H1 (cell line): ENCODE measurements at regions not wholly inside any gene's neighbourhood (a gene's known extent, or its start where the extent isn't known, plus 50 kb on each side); places are given as distances from the start of the nearest gene placed in this dataset.

Experiments
- CTCF ChIA-PET: fragments of 300-600 bp; sonication (Branson Sonifier 250); formaldehyde crosslinking; loops from one replicate; lab custom pipeline; 2021; ENCODE audit not compliant: partially characterized antibody; lab: Charles Lee
- POLR2A ChIA-PET: fragments of 300-600 bp; sonication (Branson Sonifier 250); formaldehyde crosslinking; loops from one replicate; lab custom pipeline; 2021; ENCODE audit warnings: inconsistent platforms; ENCODE audit not compliant: partially characterized antibody; lab: Charles Lee
- DNase-seq, 2 experiments: peaks; one replicate each; pipeline versions ENCODE4 v3.0.0 to v3.0.0-alpha.2; 2010 to 2022; ENCODE audit warnings: low spot score in 2 of 2, low read depth in 1 of 2, mixed read lengths in 1 of 2
- FAIRE-seq: peaks from 2 replicates; lab custom pipeline; 2011; peaks lifted over from hg19 to GRCh38; lab: Jason Lieb, UNC
- H2AFZ ChIP-seq: 2 replicates; pipeline ENCODE4 v1.8.1; 2012; ENCODE audit warnings: low read length, inconsistent platforms
- H2AK5ac ChIP-seq: 2 replicates; pipeline ENCODE4 v1.6.1; 2013; ENCODE audit warnings: low read depth, low read length
- H2BK120ac ChIP-seq: replicated peaks from 2 replicates; pipeline ENCODE3; 2013; ENCODE audit warnings: low read depth, low read length, inconsistent platforms
- H2BK12ac ChIP-seq: 2 replicates; pipeline ENCODE4 v1.6.1; 2013; ENCODE audit warnings: low read depth, low read length
- H2BK15ac ChIP-seq: 2 replicates; pipeline ENCODE4 v1.6.1; 2013; ENCODE audit warnings: low read length
- H2BK20ac ChIP-seq: 2 replicates; pipeline ENCODE4 v1.6.1; 2013; ENCODE audit warnings: low read length
- H2BK5ac ChIP-seq: 2 replicates; pipeline ENCODE4 v1.6.1; 2013; ENCODE audit warnings: low read depth, low read length
- H3K14ac ChIP-seq: 2 replicates; pipeline ENCODE4 v1.6.1; 2013; ENCODE audit warnings: inconsistent platforms; ENCODE audit not compliant: insufficient read length
- H3K18ac ChIP-seq: 2 replicates; pipeline ENCODE4 v1.6.1; 2013; ENCODE audit warnings: low read length; ENCODE audit errors: extremely low read depth
- H3K23ac ChIP-seq: 2 replicates; pipeline ENCODE4 v1.6.1; 2013; ENCODE audit warnings: inconsistent platforms; ENCODE audit not compliant: insufficient read length
- H3K23me2 ChIP-seq: 2 replicates; pipeline ENCODE4 v1.6.1; 2013; ENCODE audit warnings: low read depth, low read length
- H3K27ac ChIP-seq: 2 replicates; pipeline ENCODE4 v1.6.1; 2011; ENCODE audit warnings: low read depth, low read length, inconsistent platforms
- H3K27me3 ChIP-seq, 4 experiments: replicated peaks in 1 of 4; 1 replicate in 1 of 4; 2 replicates in 3 of 4; pipeline versions ENCODE4 v1.6.1 to v1.8.1; 2011 to 2013; ENCODE audit warnings: low read length in 3 of 4, mild to moderate bottlenecking in 3 of 4, inconsistent platforms in 2 of 4, mixed read lengths in 2 of 4, moderate library complexity in 1 of 4; ENCODE audit not compliant: control insufficient read depth in 3 of 4, insufficient read depth in 3 of 4; ENCODE audit errors: extremely low read depth in 1 of 4
- H3K36me3 ChIP-seq, 4 experiments: 2 replicates each; pipeline versions ENCODE4 v1.6.1 to v1.8.1; 2011 to 2013; ENCODE audit warnings: mild to moderate bottlenecking in 4 of 4, low read length in 3 of 4, moderate library complexity in 2 of 4, control low read depth in 1 of 4, inconsistent platforms in 1 of 4; ENCODE audit not compliant: insufficient read depth in 4 of 4, control insufficient read depth in 2 of 4
- H3K4ac ChIP-seq: replicated peaks from 2 replicates; pipeline ENCODE3; 2013; ENCODE audit warnings: low read length, low read depth, mixed read lengths, inconsistent platforms; ENCODE audit not compliant: insufficient read length
- H3K4me1 ChIP-seq, 4 experiments: replicated peaks in 1 of 4; 1 replicate in 1 of 4; 2 replicates in 3 of 4; pipeline versions ENCODE4 v1.6.1 to v1.8.1; 2011 to 2013; ENCODE audit warnings: low read length in 3 of 4, inconsistent platforms in 2 of 4, mixed read lengths in 1 of 4; ENCODE audit not compliant: insufficient read depth in 4 of 4, control insufficient read depth in 3 of 4
- H3K4me2 ChIP-seq, 2 experiments: 2 replicates each; pipeline versions ENCODE4 v1.6.1 to v1.8.1; 2011 to 2013; ENCODE audit warnings: low read depth in 2 of 2, low read length in 2 of 2, control low read depth in 1 of 2, inconsistent platforms in 1 of 2, mild to moderate bottlenecking in 1 of 2; ENCODE audit not compliant: insufficient read depth in 1 of 2
- H3K4me3 ChIP-seq, 4 experiments: fragments of 200-600, 300-600 bp in 1 of 4; sonication (generic), shearing (Covaris generic), sonication (Bioruptor Twin) in 1 of 4; 2 replicates each; pipeline versions ENCODE4 v1.5.1 to v1.8.1; 2011 to 2016; ENCODE audit warnings: low read length in 4 of 4, low read depth in 3 of 4, control low read depth in 2 of 4, inconsistent platforms in 2 of 4, mild to moderate bottlenecking in 2 of 4, mixed read lengths in 1 of 4, moderate library complexity in 1 of 4; ENCODE audit not compliant: insufficient read depth in 2 of 4; ENCODE audit errors: extremely low read depth in 1 of 4
- H3K56ac ChIP-seq: replicated peaks from 2 replicates; pipeline ENCODE3; 2013; ENCODE audit warnings: low read depth, mild to moderate bottlenecking, mixed read lengths, low read length, inconsistent platforms; ENCODE audit not compliant: insufficient read length
- H3K79me1 ChIP-seq: 2 replicates; pipeline ENCODE4 v1.6.1; 2013; ENCODE audit warnings: low read depth, low read length, control low read depth
- H3K79me2 ChIP-seq, 2 experiments: 2 replicates each; pipeline versions ENCODE4 v1.6.1 to v1.8.1; 2012 to 2013; ENCODE audit warnings: low read length in 2 of 2, mild to moderate bottlenecking in 2 of 2, inconsistent platforms in 1 of 2; ENCODE audit not compliant: insufficient read depth in 2 of 2, control insufficient read depth in 1 of 2
- H3K9ac ChIP-seq, 4 experiments: replicated peaks in 1 of 4; 1 replicate in 1 of 4; 2 replicates in 3 of 4; pipeline versions ENCODE4 v1.6.1 to v1.8.1; 2011 to 2013; ENCODE audit warnings: low read depth in 3 of 4, low read length in 3 of 4, control low read depth in 2 of 4, mild to moderate bottlenecking in 2 of 4, moderate library complexity in 2 of 4, inconsistent platforms in 1 of 4; ENCODE audit errors: extremely low read depth in 1 of 4
- H3K9me3 ChIP-seq, 2 experiments: 2 replicates each; pipeline versions ENCODE4 v1.6.1 to v1.8.1; 2012 to 2013; ENCODE audit warnings: mild to moderate bottlenecking in 2 of 2, moderate library complexity in 2 of 2, control low read depth in 1 of 2, inconsistent platforms in 1 of 2, low read depth in 1 of 2, low read length in 1 of 2, mixed read lengths in 1 of 2; ENCODE audit not compliant: insufficient read depth in 2 of 2
- H4K20me1 ChIP-seq, 2 experiments: replicated peaks in 1 of 2; 2 replicates each; pipeline versions ENCODE3 to v1.8.1; 2011 to 2013; ENCODE audit warnings: inconsistent platforms in 2 of 2, low read length in 2 of 2, mild to moderate bottlenecking in 1 of 2; ENCODE audit not compliant: insufficient read depth in 2 of 2, control insufficient read depth in 1 of 2
- H4K5ac ChIP-seq: 2 replicates; pipeline ENCODE4 v1.6.1; 2013; ENCODE audit warnings: low read length, low read depth, mixed read lengths, inconsistent platforms; ENCODE audit not compliant: insufficient read length
- H4K8ac ChIP-seq: 2 replicates; pipeline ENCODE4 v1.8.0; 2013; ENCODE audit warnings: mild to moderate bottlenecking, moderate library complexity, low read length, inconsistent platforms; ENCODE audit not compliant: insufficient read depth; ENCODE audit errors: extremely low read depth
- H4K91ac ChIP-seq: replicated peaks from 2 replicates; pipeline ENCODE3; 2013; ENCODE audit warnings: low read length, mixed read lengths, inconsistent platforms; ENCODE audit not compliant: insufficient read length
- CBX8 ChIP-seq: fragments of 300-800, 300-1000 bp; sonication (generic); IDR thresholded peaks from 2 replicates; pipeline ENCODE4 v1.7.1; 2016; ENCODE audit warnings: low read depth, low read length, borderline replicate concordance
- CEBPB ChIP-seq: IDR thresholded peaks from 2 replicates; pipeline ENCODE4 v1.6.1; 2012; ENCODE audit warnings: low read depth, low read length
- E2F6 ChIP-seq: IDR thresholded peaks from 2 replicates; pipeline ENCODE4 v1.6.1; 2012; ENCODE audit warnings: inconsistent platforms
- HDAC2 ChIP-seq, 2 experiments: fragments of 300-600 bp in 1 of 2; sonication (generic) in 1 of 2; IDR thresholded peaks; 2 replicates each; pipeline ENCODE4 v1.6.1; 2011 to 2012; ENCODE audit warnings: low read depth in 2 of 2, low read length in 2 of 2, mild to moderate bottlenecking in 2 of 2, moderate library complexity in 2 of 2, borderline replicate concordance in 1 of 2, inconsistent platforms in 1 of 2
- KDM1A ChIP-seq: fragments of 200-600, 300-600 bp; sonication (generic); IDR thresholded peaks from 2 replicates; pipeline ENCODE4 v1.7.1; 2016; ENCODE audit warnings: mild to moderate bottlenecking, low read length, borderline replicate concordance
- NRF1 ChIP-seq: IDR thresholded peaks from 2 replicates; pipeline ENCODE4 v1.6.1; 2011; ENCODE audit warnings: mild to moderate bottlenecking, low read depth, low read length, improper control_type of control experiment
- WGBS, 2 experiments: shearing (Covaris generic) in 1 of 2; methylation state at CpG; one replicate each; pipeline versions ENCODE4 v1.1.6 to v1.1.7; 2013 to 2015; ENCODE audit warnings: low lambda C conversion rate in 2 of 2, mixed read lengths in 2 of 2, inconsistent platforms in 1 of 2, low coverage in 1 of 2, missing lambda C conversion rate in 1 of 2; ENCODE audit not compliant: insufficient replicate concordance in 2 of 2, insufficient coverage in 1 of 2, insufficient read length in 1 of 2; ENCODE audit errors: extremely low coverage in 1 of 2, missing lambda C conversion rate in 1 of 2; 5-methylcytosine and 5-hydroxymethylcytosine counted together

- FAIRE-seq (no peak), DNase-seq (no peak)
- H2BK15ac ChIP-seq, result no peak overlapping the region
- no peaks in the 10 kb centered on the region for H3K4me1 ChIP-seq
- no peak overlapping the region for H2BK120ac ChIP-seq
- 90% methylated on average over 2 of the region's 2 CpGs; no CpG with 5 or more reads in 1 of the 2 experiments for WGBS, 2 experiments
- H3K4me2 ChIP-seq, result no peak overlapping the region
- H3K27me3 ChIP-seq, result no peaks in the 10 kb centered on the region
- no peak overlapping the region for H2BK5ac ChIP-seq
- CTCF ChIA-PET, result no interaction called here
- H3K23ac ChIP-seq, result no peak overlapping the region
- no peak overlapping the region for H3K56ac ChIP-seq
- POLR2A ChIA-PET, result no interaction called here
- no peak overlapping the region for H3K9ac ChIP-seq
- H2BK12ac ChIP-seq, result no peak overlapping the region
- no peak overlapping the region for H3K4me3 ChIP-seq
- no peak overlapping the region for H2AFZ ChIP-seq
- H3K79me2 ChIP-seq, result no peaks in the 10 kb centered on the region
- H3K18ac ChIP-seq, result no peak overlapping the region
- H2AK5ac ChIP-seq, result no peak overlapping the region
- H3K9me3 ChIP-seq, result no peaks in the 10 kb centered on the region
- H3K79me1 ChIP-seq, result no peaks in the 10 kb centered on the region
- H3K27ac ChIP-seq, result no peak overlapping the region
- H4K5ac ChIP-seq, result no peak overlapping the region
- H3K23me2 ChIP-seq, result no peaks in the 10 kb centered on the region
- no peak overlapping the region for H3K14ac ChIP-seq
- H4K91ac ChIP-seq, result no peak overlapping the region
- no peak overlapping the region for H3K4ac ChIP-seq
- no peaks in the 10 kb centered on the region for H4K20me1 ChIP-seq
- H2BK20ac ChIP-seq, result no peak overlapping the region
- no peaks in the 10 kb centered on the region for H3K36me3 ChIP-seq
- no peak overlapping the region for H4K8ac ChIP-seq
- TF ChIP-seq CBX8, result no peak
- no peak for TF ChIP-seq CEBPB
- TF ChIP-seq E2F6, result no peak
- no peak for TF ChIP-seq KDM1A
- no peak for TF ChIP-seq HDAC2 (IDR thresholded peaks at IDR 0.05; ENCODE audit: borderline replicate concordance in 1 of 2, low read depth in 2 of 2, low read length in 2 of 2)
- no peak for TF ChIP-seq NRF1
Measured at GRCh38 chr4:158446106-158446505, 75.6 kb upstream of the RXFP1 start.
